H1 (cell line): ENCODE measurements at regions not wholly inside any gene's neighbourhood (a gene's known extent, or its start where the extent isn't known, plus 50 kb on each side); places are given as distances from the start of the nearest gene placed in this dataset.

Source experiments
- CTCF ChIA-PET: fragments of 300-600 bp; sonication (Branson Sonifier 250); formaldehyde crosslinking; loops from one replicate; lab custom pipeline; 2021; ENCODE audit not compliant: partially characterized antibody; lab: Charles Lee
- POLR2A ChIA-PET: fragments of 300-600 bp; sonication (Branson Sonifier 250); formaldehyde crosslinking; loops from one replicate; lab custom pipeline; 2021; ENCODE audit warnings: inconsistent platforms; ENCODE audit not compliant: partially characterized antibody; lab: Charles Lee
- DNase-seq, 2 experiments: peaks; one replicate each; pipeline versions ENCODE4 v3.0.0 to v3.0.0-alpha.2; 2010 to 2022; ENCODE audit warnings: low spot score in 2 of 2, low read depth in 1 of 2, mixed read lengths in 1 of 2
- FAIRE-seq: peaks from 2 replicates; lab custom pipeline; 2011; peaks lifted over from hg19 to GRCh38; lab: Jason Lieb, UNC
- H2AFZ ChIP-seq: 2 replicates; pipeline ENCODE4 v1.8.1; 2012; ENCODE audit warnings: low read length, inconsistent platforms
- H2AK5ac ChIP-seq: 2 replicates; pipeline ENCODE4 v1.6.1; 2013; ENCODE audit warnings: low read depth, low read length
- H2BK120ac ChIP-seq: replicated peaks from 2 replicates; pipeline ENCODE3; 2013; ENCODE audit warnings: low read depth, low read length, inconsistent platforms
- H2BK12ac ChIP-seq: 2 replicates; pipeline ENCODE4 v1.6.1; 2013; ENCODE audit warnings: low read depth, low read length
- H2BK15ac ChIP-seq: 2 replicates; pipeline ENCODE4 v1.6.1; 2013; ENCODE audit warnings: low read length
- H2BK20ac ChIP-seq: 2 replicates; pipeline ENCODE4 v1.6.1; 2013; ENCODE audit warnings: low read length
- H2BK5ac ChIP-seq: 2 replicates; pipeline ENCODE4 v1.6.1; 2013; ENCODE audit warnings: low read depth, low read length
- H3K14ac ChIP-seq: 2 replicates; pipeline ENCODE4 v1.6.1; 2013; ENCODE audit warnings: inconsistent platforms; ENCODE audit not compliant: insufficient read length
- H3K18ac ChIP-seq: 2 replicates; pipeline ENCODE4 v1.6.1; 2013; ENCODE audit warnings: low read length; ENCODE audit errors: extremely low read depth
- H3K23ac ChIP-seq: 2 replicates; pipeline ENCODE4 v1.6.1; 2013; ENCODE audit warnings: inconsistent platforms; ENCODE audit not compliant: insufficient read length
- H3K23me2 ChIP-seq: 2 replicates; pipeline ENCODE4 v1.6.1; 2013; ENCODE audit warnings: low read depth, low read length
- H3K27ac ChIP-seq: 2 replicates; pipeline ENCODE4 v1.6.1; 2011; ENCODE audit warnings: low read depth, low read length, inconsistent platforms
- H3K27me3 ChIP-seq, 4 experiments: replicated peaks in 1 of 4; 1 replicate in 1 of 4; 2 replicates in 3 of 4; pipeline versions ENCODE4 v1.6.1 to v1.8.1; 2011 to 2013; ENCODE audit warnings: low read length in 3 of 4, mild to moderate bottlenecking in 3 of 4, inconsistent platforms in 2 of 4, mixed read lengths in 2 of 4, moderate library complexity in 1 of 4; ENCODE audit not compliant: control insufficient read depth in 3 of 4, insufficient read depth in 3 of 4; ENCODE audit errors: extremely low read depth in 1 of 4
- H3K36me3 ChIP-seq, 4 experiments: 2 replicates each; pipeline versions ENCODE4 v1.6.1 to v1.8.1; 2011 to 2013; ENCODE audit warnings: mild to moderate bottlenecking in 4 of 4, low read length in 3 of 4, moderate library complexity in 2 of 4, control low read depth in 1 of 4, inconsistent platforms in 1 of 4; ENCODE audit not compliant: insufficient read depth in 4 of 4, control insufficient read depth in 2 of 4
- H3K4ac ChIP-seq: replicated peaks from 2 replicates; pipeline ENCODE3; 2013; ENCODE audit warnings: low read length, low read depth, mixed read lengths, inconsistent platforms; ENCODE audit not compliant: insufficient read length
- H3K4me1 ChIP-seq, 4 experiments: replicated peaks in 1 of 4; 1 replicate in 1 of 4; 2 replicates in 3 of 4; pipeline versions ENCODE4 v1.6.1 to v1.8.1; 2011 to 2013; ENCODE audit warnings: low read length in 3 of 4, inconsistent platforms in 2 of 4, mixed read lengths in 1 of 4; ENCODE audit not compliant: insufficient read depth in 4 of 4, control insufficient read depth in 3 of 4
- H3K4me2 ChIP-seq, 2 experiments: 2 replicates each; pipeline versions ENCODE4 v1.6.1 to v1.8.1; 2011 to 2013; ENCODE audit warnings: low read depth in 2 of 2, low read length in 2 of 2, control low read depth in 1 of 2, inconsistent platforms in 1 of 2, mild to moderate bottlenecking in 1 of 2; ENCODE audit not compliant: insufficient read depth in 1 of 2
- H3K4me3 ChIP-seq, 4 experiments: fragments of 200-600, 300-600 bp in 1 of 4; sonication (generic), shearing (Covaris generic), sonication (Bioruptor Twin) in 1 of 4; 2 replicates each; pipeline versions ENCODE4 v1.5.1 to v1.8.1; 2011 to 2016; ENCODE audit warnings: low read length in 4 of 4, low read depth in 3 of 4, control low read depth in 2 of 4, inconsistent platforms in 2 of 4, mild to moderate bottlenecking in 2 of 4, mixed read lengths in 1 of 4, moderate library complexity in 1 of 4; ENCODE audit not compliant: insufficient read depth in 2 of 4; ENCODE audit errors: extremely low read depth in 1 of 4
- H3K56ac ChIP-seq: replicated peaks from 2 replicates; pipeline ENCODE3; 2013; ENCODE audit warnings: low read depth, mild to moderate bottlenecking, mixed read lengths, low read length, inconsistent platforms; ENCODE audit not compliant: insufficient read length
- H3K79me1 ChIP-seq: 2 replicates; pipeline ENCODE4 v1.6.1; 2013; ENCODE audit warnings: low read depth, low read length, control low read depth
- H3K79me2 ChIP-seq, 2 experiments: 2 replicates each; pipeline versions ENCODE4 v1.6.1 to v1.8.1; 2012 to 2013; ENCODE audit warnings: low read length in 2 of 2, mild to moderate bottlenecking in 2 of 2, inconsistent platforms in 1 of 2; ENCODE audit not compliant: insufficient read depth in 2 of 2, control insufficient read depth in 1 of 2
- H3K9ac ChIP-seq, 4 experiments: replicated peaks in 1 of 4; 1 replicate in 1 of 4; 2 replicates in 3 of 4; pipeline versions ENCODE4 v1.6.1 to v1.8.1; 2011 to 2013; ENCODE audit warnings: low read depth in 3 of 4, low read length in 3 of 4, control low read depth in 2 of 4, mild to moderate bottlenecking in 2 of 4, moderate library complexity in 2 of 4, inconsistent platforms in 1 of 4; ENCODE audit errors: extremely low read depth in 1 of 4
- H3K9me3 ChIP-seq, 2 experiments: 2 replicates each; pipeline versions ENCODE4 v1.6.1 to v1.8.1; 2012 to 2013; ENCODE audit warnings: mild to moderate bottlenecking in 2 of 2, moderate library complexity in 2 of 2, control low read depth in 1 of 2, inconsistent platforms in 1 of 2, low read depth in 1 of 2, low read length in 1 of 2, mixed read lengths in 1 of 2; ENCODE audit not compliant: insufficient read depth in 2 of 2
- H4K20me1 ChIP-seq, 2 experiments: replicated peaks in 1 of 2; 2 replicates each; pipeline versions ENCODE3 to v1.8.1; 2011 to 2013; ENCODE audit warnings: inconsistent platforms in 2 of 2, low read length in 2 of 2, mild to moderate bottlenecking in 1 of 2; ENCODE audit not compliant: insufficient read depth in 2 of 2, control insufficient read depth in 1 of 2
- H4K5ac ChIP-seq: 2 replicates; pipeline ENCODE4 v1.6.1; 2013; ENCODE audit warnings: low read length, low read depth, mixed read lengths, inconsistent platforms; ENCODE audit not compliant: insufficient read length
- H4K8ac ChIP-seq: 2 replicates; pipeline ENCODE4 v1.8.0; 2013; ENCODE audit warnings: mild to moderate bottlenecking, moderate library complexity, low read length, inconsistent platforms; ENCODE audit not compliant: insufficient read depth; ENCODE audit errors: extremely low read depth
- H4K91ac ChIP-seq: replicated peaks from 2 replicates; pipeline ENCODE3; 2013; ENCODE audit warnings: low read length, mixed read lengths, inconsistent platforms; ENCODE audit not compliant: insufficient read length
- CHD2 ChIP-seq: IDR thresholded peaks from 2 replicates; pipeline ENCODE4 v1.6.1; 2012; ENCODE audit warnings: low read length, improper control_type of control experiment
- CREB1 ChIP-seq: IDR thresholded peaks from 2 replicates; pipeline ENCODE4 v1.6.1; 2012; ENCODE audit warnings: inconsistent platforms
- HDAC2 ChIP-seq, 2 experiments: fragments of 300-600 bp in 1 of 2; sonication (generic) in 1 of 2; IDR thresholded peaks; 2 replicates each; pipeline ENCODE4 v1.6.1; 2011 to 2012; ENCODE audit warnings: low read depth in 2 of 2, low read length in 2 of 2, mild to moderate bottlenecking in 2 of 2, moderate library complexity in 2 of 2, borderline replicate concordance in 1 of 2, inconsistent platforms in 1 of 2
- KDM1A ChIP-seq: fragments of 200-600, 300-600 bp; sonication (generic); IDR thresholded peaks from 2 replicates; pipeline ENCODE4 v1.7.1; 2016; ENCODE audit warnings: mild to moderate bottlenecking, low read length, borderline replicate concordance
- POLR2A ChIP-seq, 2 experiments: IDR thresholded peaks; 1 replicate in 1 of 2; 2 replicates in 1 of 2; pipeline ENCODE4 v1.6.1; 2011; ENCODE audit warnings: low read depth in 2 of 2, low read length in 2 of 2, mild to moderate bottlenecking in 2 of 2; ENCODE audit errors: control extremely low read depth in 1 of 2
- RBBP5 ChIP-seq: IDR thresholded peaks from 2 replicates; pipeline ENCODE4 v1.7.1; 2012; ENCODE audit warnings: low read depth, mild to moderate bottlenecking, inconsistent platforms, low read length, moderate library complexity, borderline replicate concordance
- WGBS, 2 experiments: shearing (Covaris generic) in 1 of 2; methylation state at CpG; one replicate each; pipeline versions ENCODE4 v1.1.6 to v1.1.7; 2013 to 2015; ENCODE audit warnings: low lambda C conversion rate in 2 of 2, mixed read lengths in 2 of 2, inconsistent platforms in 1 of 2, low coverage in 1 of 2, missing lambda C conversion rate in 1 of 2; ENCODE audit not compliant: insufficient replicate concordance in 2 of 2, insufficient coverage in 1 of 2, insufficient read length in 1 of 2; ENCODE audit errors: extremely low coverage in 1 of 2, missing lambda C conversion rate in 1 of 2; 5-methylcytosine and 5-hydroxymethylcytosine counted together

DNA sequence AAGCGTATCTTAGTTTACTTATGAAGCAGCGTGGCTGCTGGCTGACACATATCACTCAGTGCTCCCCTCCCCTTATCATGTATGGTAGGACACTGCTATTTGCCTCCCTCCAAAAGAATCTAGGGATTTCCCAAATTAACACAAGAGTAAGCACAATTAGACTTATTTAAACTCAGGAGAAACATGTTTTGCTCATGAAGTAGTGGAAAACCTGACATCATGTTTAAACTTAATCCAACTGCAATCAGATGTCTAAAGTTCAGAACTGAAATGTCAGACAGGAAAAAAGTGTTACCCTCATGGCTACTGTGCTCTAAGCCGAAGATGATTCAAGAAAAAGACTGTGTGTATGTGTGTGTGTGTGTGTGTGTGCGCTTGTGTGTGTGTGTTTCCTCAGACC, 324.1 kb upstream of the TNC start:
- no peak overlapping the region for H4K91ac ChIP-seq
- H3K23me2 ChIP-seq, result no peaks in the 10 kb centered on the region; the same call in 1 of the 2 replicates
- H3K23ac ChIP-seq, result no peak overlapping the region
- no peak overlapping the region for H2BK120ac ChIP-seq
- no peak overlapping the region for H2BK20ac ChIP-seq
- H3K56ac ChIP-seq, result peak overlapping the region; percentile 87
- H3K36me3 ChIP-seq, result no peaks in the 10 kb centered on the region
- no peak overlapping the region for H3K4me3 ChIP-seq
- WGBS, 2 experiments, result 90% methylated on average over 4 of the region's 4 CpGs; no CpG with 5 or more reads in 1 of the 2 experiments
- H3K79me2 ChIP-seq, result no peaks in the 10 kb centered on the region
- no peak overlapping the region for H3K18ac ChIP-seq
- no peaks in the 10 kb centered on the region for H3K79me1 ChIP-seq
- no peak overlapping the region for H2BK5ac ChIP-seq
- no peak overlapping the region for H4K8ac ChIP-seq
- no peak overlapping the region for H3K4me2 ChIP-seq
- H2BK15ac ChIP-seq, result no peak overlapping the region
- no peaks in the 10 kb centered on the region for H3K9me3 ChIP-seq
- H4K5ac ChIP-seq, result no peak overlapping the region
- POLR2A ChIA-PET, result no interaction called here
- H2BK12ac ChIP-seq, result no peak overlapping the region
- no peak overlapping the region for H3K4ac ChIP-seq
- H3K27me3 ChIP-seq, result no peaks in the 10 kb centered on the region
- H2AFZ ChIP-seq, result no peak overlapping the region
- CTCF ChIA-PET, result no interaction called here
- H2AK5ac ChIP-seq, result no peak overlapping the region
- no peaks in the 10 kb centered on the region for H3K4me1 ChIP-seq
- no peak for DNase-seq
- H3K14ac ChIP-seq, result no peak overlapping the region
- TF ChIP-seq HDAC2 (IDR thresholded peaks at IDR 0.05; ENCODE audit: borderline replicate concordance in 1 of 2, low read depth in 2 of 2, low read length in 2 of 2), result no peak
- TF ChIP-seq CHD2, result no peak
- TF ChIP-seq POLR2A (IDR thresholded peaks at IDR 0.05; ENCODE audit: control extremely low read depth in 1 of 2, low read depth in 2 of 2, low read length in 2 of 2), result no peak
- no peak for TF ChIP-seq KDM1A
- TF ChIP-seq RBBP5, result no peak
- no peak for TF ChIP-seq CREB1
- H3K9ac ChIP-seq, result no peak overlapping the region
- H3K27ac ChIP-seq, result no peak overlapping the region
- no peaks in the 10 kb centered on the region for H4K20me1 ChIP-seq
- no peak for FAIRE-seq
